OCI-LY1 (cell line): ENCODE measurements at regions not wholly inside any gene's neighbourhood (a gene's known extent, or its start where the extent isn't known, plus 50 kb on each side); places are given as distances from the start of the nearest gene placed in this dataset.

Experiments
- H2AFZ ChIP-seq: fragments of 200-600 bp; sonication (generic), shearing (Covaris generic); 2 replicates; pipeline ENCODE4 v1.6.0; 2014; ENCODE audit warnings: antibody characterized with exemption, mild to moderate bottlenecking, low read length
- H3F3A ChIP-seq: fragments of 200-600 bp; sonication (generic), shearing (Covaris generic); 2 replicates; pipeline ENCODE4 v1.6.0; 2014; ENCODE audit warnings: mild to moderate bottlenecking, antibody characterized with exemption, low read length, moderate library complexity; ENCODE audit not compliant: insufficient read depth
- H3K27ac ChIP-seq: fragments of 200-600 bp; sonication (generic); 2 replicates; pipeline ENCODE4 v1.5.1; 2014; ENCODE audit warnings: low read length, mixed run types, mild to moderate bottlenecking, low read depth; ENCODE audit not compliant: poor library complexity, severe bottlenecking
- H3K27me3 ChIP-seq: fragments of 200-600 bp; sonication (generic); 2 replicates; pipeline ENCODE4 v1.6.0; 2014; ENCODE audit warnings: antibody characterized with exemption, mild to moderate bottlenecking, low read length, moderate library complexity; ENCODE audit not compliant: insufficient read depth
- H3K36me3 ChIP-seq: fragments of 200-600 bp; sonication (generic); 2 replicates; pipeline ENCODE4 v1.6.1; 2014; ENCODE audit warnings: mild to moderate bottlenecking, antibody characterized with exemption, low read length, moderate library complexity, mixed read lengths; ENCODE audit not compliant: insufficient read depth
- H3K4me1 ChIP-seq: fragments of 200-600 bp; sonication (generic); 2 replicates; pipeline ENCODE4 v1.5.1; 2014; ENCODE audit warnings: mild to moderate bottlenecking, low read length, moderate library complexity; ENCODE audit not compliant: insufficient read depth, severe bottlenecking
- H3K4me2 ChIP-seq: fragments of 200-600 bp; sonication (generic), shearing (Covaris generic); 2 replicates; pipeline ENCODE4 v1.6.1; 2014; ENCODE audit warnings: low read length
- H3K4me3 ChIP-seq: fragments of 200-600 bp; sonication (generic); 2 replicates; pipeline ENCODE4 v1.5.1; 2014; ENCODE audit warnings: low read length, low read depth, mild to moderate bottlenecking, mixed read lengths; ENCODE audit not compliant: poor library complexity, severe bottlenecking
- H3K79me2 ChIP-seq: fragments of 200-600 bp; shearing (Covaris generic); 2 replicates; pipeline ENCODE4 v1.6.1; 2016; ENCODE audit warnings: mixed run types, low read length, mixed read lengths; ENCODE audit not compliant: insufficient read depth
- H3K9ac ChIP-seq: fragments of 200-600 bp; sonication (generic), shearing (Covaris generic); 2 replicates; pipeline ENCODE4 v1.6.1; 2014; ENCODE audit warnings: mild to moderate bottlenecking, low read length, mixed read lengths
- H3K9me2 ChIP-seq: fragments of 200-600 bp; sonication (generic), shearing (Covaris generic); 2 replicates; pipeline ENCODE4 v1.6.1; 2014; ENCODE audit warnings: low read depth, mild to moderate bottlenecking, low read length, mixed read lengths
- H3K9me3 ChIP-seq: fragments of 200-600 bp; shearing (Covaris generic); 2 replicates; pipeline ENCODE4 v1.6.1; 2014; ENCODE audit warnings: low read length, mixed read lengths
- H4K20me1 ChIP-seq: fragments of 200-600 bp; sonication (generic), shearing (Covaris generic); 2 replicates; pipeline ENCODE4 v1.6.0; 2016; ENCODE audit warnings: mild to moderate bottlenecking, low read length; ENCODE audit not compliant: insufficient read depth
- EZH2 ChIP-seq: fragments of 200-600 bp; sonication (generic), shearing (Covaris generic); IDR thresholded peaks from 2 replicates; pipeline ENCODE4 v1.8.0; 2017; ENCODE audit warnings: borderline replicate concordance, mixed run types, mild to moderate bottlenecking, antibody characterized with exemption, low read length, moderate library complexity, mixed read lengths
- TF ChIP-seq, protein P1 (sequence below): fragments of 200-600 bp; sonication (generic), shearing (Covaris generic); IDR thresholded peaks from 2 replicates; pipeline ENCODE4 v1.5.1; 2017; ENCODE audit warnings: mild to moderate bottlenecking, antibody characterized with exemption, low read length, moderate library complexity, mixed read lengths

DNA sequence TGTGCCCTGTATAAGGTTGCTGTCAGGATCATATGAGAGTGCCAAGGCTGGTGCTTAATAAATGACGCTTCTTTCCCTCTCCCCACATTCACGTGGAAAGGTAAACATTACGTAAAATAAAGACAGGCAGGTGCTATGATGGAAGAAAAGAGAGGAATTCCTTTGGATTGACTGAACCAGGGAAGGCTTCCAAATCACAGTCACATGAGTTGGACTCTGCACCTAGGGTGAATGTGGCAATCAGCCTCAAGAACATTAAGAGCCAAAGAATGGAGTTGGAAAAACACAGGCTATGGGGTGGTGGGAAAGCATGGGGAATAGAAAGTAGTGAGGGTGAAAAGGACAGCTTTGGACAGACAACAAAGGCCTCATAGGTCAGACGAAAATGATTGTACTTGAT, 473.1 kb downstream of the VRK1 start:
- Histone ChIP-seq H3K36me3 (no peaks in the 10 kb centered on the region), H3K9ac (no peak overlapping the region), H3K9me3 (no peaks in the 10 kb centered on the region), H3K27me3 (no peaks in the 10 kb centered on the region), H3K4me3 (no peak overlapping the region), H3K27ac (no peak overlapping the region), H3F3A (no peaks in the 10 kb centered on the region), H2AFZ (no peak overlapping the region), H4K20me1 (no peaks in the 10 kb centered on the region), H3K79me2 (no peaks in the 10 kb centered on the region), H3K9me2 (no peaks in the 10 kb centered on the region), H3K4me1 (no peaks in the 10 kb centered on the region), H3K4me2 (no peak overlapping the region)
- TF ChIP-seq EZH2, result no peak
- TF ChIP-seq, protein P1, sequence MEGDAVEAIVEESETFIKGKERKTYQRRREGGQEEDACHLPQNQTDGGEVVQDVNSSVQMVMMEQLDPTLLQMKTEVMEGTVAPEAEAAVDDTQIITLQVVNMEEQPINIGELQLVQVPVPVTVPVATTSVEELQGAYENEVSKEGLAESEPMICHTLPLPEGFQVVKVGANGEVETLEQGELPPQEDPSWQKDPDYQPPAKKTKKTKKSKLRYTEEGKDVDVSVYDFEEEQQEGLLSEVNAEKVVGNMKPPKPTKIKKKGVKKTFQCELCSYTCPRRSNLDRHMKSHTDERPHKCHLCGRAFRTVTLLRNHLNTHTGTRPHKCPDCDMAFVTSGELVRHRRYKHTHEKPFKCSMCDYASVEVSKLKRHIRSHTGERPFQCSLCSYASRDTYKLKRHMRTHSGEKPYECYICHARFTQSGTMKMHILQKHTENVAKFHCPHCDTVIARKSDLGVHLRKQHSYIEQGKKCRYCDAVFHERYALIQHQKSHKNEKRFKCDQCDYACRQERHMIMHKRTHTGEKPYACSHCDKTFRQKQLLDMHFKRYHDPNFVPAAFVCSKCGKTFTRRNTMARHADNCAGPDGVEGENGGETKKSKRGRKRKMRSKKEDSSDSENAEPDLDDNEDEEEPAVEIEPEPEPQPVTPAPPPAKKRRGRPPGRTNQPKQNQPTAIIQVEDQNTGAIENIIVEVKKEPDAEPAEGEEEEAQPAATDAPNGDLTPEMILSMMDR, result no peak

DNA sequence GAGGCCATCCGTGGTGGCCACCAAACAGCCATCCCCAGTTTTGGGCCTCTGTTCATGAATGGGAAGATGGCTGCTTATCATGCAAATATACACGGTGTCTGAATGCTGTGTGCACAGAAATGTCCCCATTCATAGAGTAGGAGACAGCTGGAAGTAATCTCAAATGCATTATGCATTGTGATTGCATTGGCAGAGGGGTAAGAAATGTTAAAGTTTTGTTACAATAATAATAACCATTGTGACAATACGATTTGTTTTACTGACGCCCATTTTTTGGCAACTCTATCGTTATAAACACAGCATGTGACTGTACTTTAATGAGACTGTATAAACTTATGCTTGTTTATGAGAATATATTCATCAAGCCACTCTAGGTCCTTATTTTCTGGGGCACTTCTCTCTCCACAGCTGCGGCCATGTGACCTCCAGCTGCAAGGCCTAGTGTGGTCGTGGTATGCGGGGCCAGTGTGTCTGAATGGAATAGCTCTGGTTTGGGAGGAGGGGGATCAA, 474.3 kb downstream of the VRK1 start:
- Histone ChIP-seq H3K27ac (no peak overlapping the region), H3K4me3 (no peak overlapping the region), H3F3A (no peaks in the 10 kb centered on the region), H3K79me2 (no peaks in the 10 kb centered on the region), H2AFZ (no peak overlapping the region), H3K9me2 (no peaks in the 10 kb centered on the region), H3K4me2 (no peak overlapping the region), H3K36me3 (no peaks in the 10 kb centered on the region), H3K9me3 (no peaks in the 10 kb centered on the region), H4K20me1 (no peaks in the 10 kb centered on the region), H3K4me1 (no peaks in the 10 kb centered on the region), H3K27me3 (no peaks in the 10 kb centered on the region), H3K9ac (no peak overlapping the region)
- no peak for TF ChIP-seq EZH2
- TF ChIP-seq, protein P1, result no peak

DNA sequence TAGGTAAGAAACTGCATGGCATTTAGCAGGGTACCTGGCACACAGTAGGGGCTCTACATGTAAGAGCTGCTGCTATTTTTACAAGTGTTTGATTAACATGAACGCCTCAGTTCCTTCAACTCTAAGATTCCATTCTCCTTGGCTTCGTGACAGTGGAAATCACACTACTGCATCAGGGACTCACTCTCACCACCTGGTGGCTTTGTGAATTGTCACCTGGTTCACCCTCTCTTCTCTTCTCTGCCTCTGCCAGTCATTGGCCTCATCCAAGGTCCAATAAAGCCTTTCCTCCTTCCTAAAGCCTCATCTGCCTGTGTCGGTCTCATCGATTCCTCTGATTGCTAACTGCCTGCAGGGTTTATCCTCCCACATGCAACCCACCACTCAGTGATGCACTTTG, 476.4 kb downstream of the VRK1 start:
- Histone ChIP-seq H3K27me3 (no peaks in the 10 kb centered on the region), H3K27ac (no peak overlapping the region), H3K79me2 (no peaks in the 10 kb centered on the region), H3K9me2 (no peaks in the 10 kb centered on the region), H3K4me1 (no peaks in the 10 kb centered on the region), H3F3A (no peaks in the 10 kb centered on the region), H2AFZ (no peak overlapping the region), H3K9me3 (no peaks in the 10 kb centered on the region), H3K9ac (no peak overlapping the region), H3K36me3 (no peaks in the 10 kb centered on the region), H4K20me1 (no peaks in the 10 kb centered on the region), H3K4me3 (no peak overlapping the region), H3K4me2 (no peak overlapping the region)
- TF ChIP-seq EZH2, result no peak
- TF ChIP-seq, protein P1, result peak; percentile 8; the same call in 1 of the 2 replicates
